ENCODE measurements at regions not wholly inside any gene's neighbourhood (a gene's known extent, or its start where the extent isn't known, plus 50 kb on each side); places are given as distances from the start of the nearest gene placed in this dataset.

GRCh38 chr2:20140321-20141055 lies 84.4 kb downstream of the SDC1 start:
- no peaks in the 10 kb centered on the region for H3K27me3 ChIP-seq (ENCODE audit: control insufficient read depth in 2 of 2, insufficient read depth in 2 of 2, low read length in 2 of 2)
- Mint-ChIP-seq H3K27ac (no peak overlapping the region), H3K9me3 (no peaks in the 10 kb centered on the region), H3K4me1 (no peaks in the 10 kb centered on the region), H3K4me3 (no peak overlapping the region), H3K27me3 (no peaks in the 10 kb centered on the region), H3K36me3 (no peaks in the 10 kb centered on the region)
- intact Hi-C loops (cut with micrococcal nuclease) = no loop called here
- no peak for ATAC-seq
- ChIA-PET CTCF (no interaction called here), POLR2A (no interaction called here)
- H3K4me1 ChIP-seq (ENCODE audit: control insufficient read depth in 2 of 2, insufficient read depth in 2 of 2, low read length in 2 of 2) = no peaks in the 10 kb centered on the region
- no peaks in the 10 kb centered on the region for H3K9me3 ChIP-seq (ENCODE audit: control insufficient read depth in 2 of 3, low read length in 3 of 3)
- H3K4me3 ChIP-seq (ENCODE audit: low read length) = no peak overlapping the region
- no peak overlapping the region for H3K27ac ChIP-seq (ENCODE audit: low read depth, low read length)
- DNase-seq = no peak
- H3K36me3 ChIP-seq (ENCODE audit: control insufficient read depth in 2 of 3, insufficient read depth in 3 of 3, low read length in 3 of 3) = no peaks in the 10 kb centered on the region

GRCh38 chr2:20139407-20140172 lies 85.3 kb downstream of the SDC1 start:
- Histone ChIP-seq H3K27me3 (ENCODE audit: control insufficient read depth in 2 of 2, insufficient read depth in 2 of 2, low read length in 2 of 2) (no peaks in the 10 kb centered on the region), H3K4me1 (ENCODE audit: control insufficient read depth in 2 of 2, insufficient read depth in 2 of 2, low read length in 2 of 2) (no peaks in the 10 kb centered on the region), H3K27ac (ENCODE audit: low read depth, low read length) (no peak overlapping the region), H3K36me3 (ENCODE audit: control insufficient read depth in 2 of 3, insufficient read depth in 3 of 3, low read length in 3 of 3) (no peaks in the 10 kb centered on the region), H3K4me3 (ENCODE audit: low read length) (no peak overlapping the region), H3K9me3 (ENCODE audit: control insufficient read depth in 2 of 3, low read length in 3 of 3) (no peaks in the 10 kb centered on the region)
- ATAC-seq = no peak
- intact Hi-C loops (cut with micrococcal nuclease) = loop anchor here in 1 of 2 donors (5.0 kb wide), 1 partner anchor 503 kb away; no protein-coding TSS in a partner anchor
- POLR2A ChIA-PET = no interaction called here
- Mint-ChIP-seq H3K4me3 (no peak overlapping the region), H3K27ac (no peak overlapping the region), H3K27me3 (no peaks in the 10 kb centered on the region), H3K9me3 (peaks cover 0 to 2% (median 0%) of the 10 kb centered on the region in 11 donors), H3K36me3 (no peaks in the 10 kb centered on the region), H3K4me1 (no peaks in the 10 kb centered on the region)
- CTCF ChIA-PET = no interaction called here
- DNase-seq = no peak

- POLR2A ChIA-PET = no interaction called here
- H3K4me1 Mint-ChIP-seq = no peaks in the 10 kb centered on the region
- H3K9me3 Mint-ChIP-seq = peaks cover 0 to 3% (median 0%) of the 10 kb centered on the region in 11 donors
- intact Hi-C loops (cut with micrococcal nuclease) = loop anchor here in 1 of 2 donors (5.0 kb wide), 1 partner anchor 504 kb away; no protein-coding TSS in a partner anchor
- H3K4me3 Mint-ChIP-seq = no peak overlapping the region
- no peak overlapping the region for H3K4me3 ChIP-seq (ENCODE audit: low read length)
- H3K9me3 ChIP-seq (ENCODE audit: control insufficient read depth in 2 of 3, low read length in 3 of 3) = no peaks in the 10 kb centered on the region
- no peaks in the 10 kb centered on the region for H3K36me3 ChIP-seq (ENCODE audit: control insufficient read depth in 2 of 3, insufficient read depth in 3 of 3, low read length in 3 of 3)
- CTCF ChIA-PET = no interaction called here
- DNase-seq (no peak), ATAC-seq (no peak)
- no peaks in the 10 kb centered on the region for H3K36me3 Mint-ChIP-seq
- H3K4me1 ChIP-seq (ENCODE audit: control insufficient read depth in 2 of 2, insufficient read depth in 2 of 2, low read length in 2 of 2) = no peaks in the 10 kb centered on the region
- peaks cover 0 to 3% (median 0%) of the 10 kb centered on the region in 5 donors for H3K27me3 Mint-ChIP-seq
- H3K27me3 ChIP-seq (ENCODE audit: control insufficient read depth in 2 of 2, insufficient read depth in 2 of 2, low read length in 2 of 2) = no peaks in the 10 kb centered on the region
- H3K27ac ChIP-seq (ENCODE audit: low read depth, low read length) = no peak overlapping the region
- H3K27ac Mint-ChIP-seq = no peak overlapping the region
Observed at GRCh38 chr2:20138696-20139095, 86.2 kb downstream of the SDC1 start.

GRCh38 chr2:20137884-20138283 lies 86.5 kb upstream of the LAPTM4A start:
- Mint-ChIP-seq H3K9me3 (peaks cover 0 to 3% (median 0%) of the 10 kb centered on the region in 11 donors), H3K4me1 (no peaks in the 10 kb centered on the region), H3K27me3 (peaks cover 0 to 3% (median under 1%) of the 10 kb centered on the region in 5 donors), H3K27ac (no peak overlapping the region), H3K4me3 (no peak overlapping the region), H3K36me3 (no peaks in the 10 kb centered on the region)
- no peak for ATAC-seq
- intact Hi-C loops (cut with micrococcal nuclease) = loop anchor here in 1 of 2 donors (5.0 kb wide), 1 partner anchor 504 kb away; no protein-coding TSS in a partner anchor
- Histone ChIP-seq H3K4me1 (ENCODE audit: control insufficient read depth in 2 of 2, insufficient read depth in 2 of 2, low read length in 2 of 2) (no peaks in the 10 kb centered on the region), H3K27me3 (ENCODE audit: control insufficient read depth in 2 of 2, insufficient read depth in 2 of 2, low read length in 2 of 2) (no peaks in the 10 kb centered on the region), H3K36me3 (ENCODE audit: control insufficient read depth in 2 of 3, insufficient read depth in 3 of 3, low read length in 3 of 3) (no peaks in the 10 kb centered on the region), H3K4me3 (ENCODE audit: low read length) (no peak overlapping the region), H3K9me3 (ENCODE audit: control insufficient read depth in 2 of 3, low read length in 3 of 3) (no peaks in the 10 kb centered on the region), H3K27ac (ENCODE audit: low read depth, low read length) (no peak overlapping the region)
- POLR2A ChIA-PET = no interaction called here
- no peak for DNase-seq
- CTCF ChIA-PET = no interaction called here

- Histone ChIP-seq H3K27me3 (ENCODE audit: control insufficient read depth in 2 of 2, insufficient read depth in 2 of 2, low read length in 2 of 2) (no peaks in the 10 kb centered on the region), H3K36me3 (ENCODE audit: control insufficient read depth in 2 of 3, insufficient read depth in 3 of 3, low read length in 3 of 3) (no peaks in the 10 kb centered on the region), H3K9me3 (ENCODE audit: control insufficient read depth in 2 of 3, low read length in 3 of 3) (no peaks in the 10 kb centered on the region), H3K27ac (ENCODE audit: low read depth, low read length) (no peak overlapping the region), H3K4me3 (ENCODE audit: low read length) (no peak overlapping the region), H3K4me1 (ENCODE audit: control insufficient read depth in 2 of 2, insufficient read depth in 2 of 2, low read length in 2 of 2) (no peaks in the 10 kb centered on the region)
- H3K4me1 Mint-ChIP-seq = no peaks in the 10 kb centered on the region
- DNase-seq = no peak
- peaks cover 2 to 8% (median 4%) of the 10 kb centered on the region in 5 donors for H3K27me3 Mint-ChIP-seq
- H3K36me3 Mint-ChIP-seq = no peaks in the 10 kb centered on the region
- ChIA-PET POLR2A (no interaction called here), CTCF (interaction anchor here (0.5 kb wide), 1 partner anchor 310 kb away, joined by 3 read pairs; the partner anchor contains the start of gene RHOB)
- H3K9me3 Mint-ChIP-seq = peaks cover 0 to 3% (median 0%) of the 10 kb centered on the region in 11 donors
- no peak overlapping the region for H3K27ac Mint-ChIP-seq
- no peak overlapping the region for H3K4me3 Mint-ChIP-seq
- intact Hi-C loops (cut with micrococcal nuclease) = loop anchor here in 1 of 2 donors (5.0 kb wide), 1 partner anchor 505 kb away; no protein-coding TSS in a partner anchor
- no peak for ATAC-seq
Observed at GRCh38 chr2:20137131-20137571, 85.7 kb upstream of the LAPTM4A start.

GRCh38 chr2:20136149-20136548 lies 84.7 kb upstream of the LAPTM4A start:
- no peaks in the 10 kb centered on the region for H3K4me1 ChIP-seq (ENCODE audit: control insufficient read depth in 2 of 2, insufficient read depth in 2 of 2, low read length in 2 of 2)
- no peak overlapping the region for H3K4me3 Mint-ChIP-seq
- no peak overlapping the region for H3K27ac ChIP-seq (ENCODE audit: low read depth, low read length)
- DNase-seq (no peak), ATAC-seq (no peak)
- H3K27me3 ChIP-seq (ENCODE audit: control insufficient read depth in 2 of 2, insufficient read depth in 2 of 2, low read length in 2 of 2) = no peaks in the 10 kb centered on the region
- peaks cover 0 to 3% (median 0%) of the 10 kb centered on the region in 11 donors for H3K9me3 Mint-ChIP-seq
- CTCF ChIA-PET = no interaction called here
- no peak overlapping the region for H3K4me3 ChIP-seq (ENCODE audit: low read length)
- H3K4me1 Mint-ChIP-seq = peaks cover 0 to 1% (median 0%) of the 10 kb centered on the region in 7 donors
- H3K36me3 Mint-ChIP-seq = no peaks in the 10 kb centered on the region
- POLR2A ChIA-PET = no interaction called here
- intact Hi-C loops (cut with micrococcal nuclease) = loop anchor here in 1 of 2 donors (5.0 kb wide), 1 partner anchor 506 kb away; no protein-coding TSS in a partner anchor
- no peaks in the 10 kb centered on the region for H3K9me3 ChIP-seq (ENCODE audit: control insufficient read depth in 2 of 3, low read length in 3 of 3)
- H3K36me3 ChIP-seq (ENCODE audit: control insufficient read depth in 2 of 3, insufficient read depth in 3 of 3, low read length in 3 of 3) = no peaks in the 10 kb centered on the region
- no peak overlapping the region for H3K27ac Mint-ChIP-seq
- H3K27me3 Mint-ChIP-seq = peaks cover 2 to 16% (median 11%) of the 10 kb centered on the region in 5 donors

All from naive thymus-derived CD4-positive, alpha-beta T cell (primary cell).